RPMI8226 (cell line): ENCODE measurements at regions not wholly inside any gene's neighbourhood (a gene's known extent, or its start where the extent isn't known, plus 50 kb on each side); places are given as distances from the start of the nearest gene placed in this dataset.

ENCODE experiments used
- DNase-seq: peaks from one replicate; pipeline ENCODE4 v3.0.0-alpha.2; 2015

DNA sequence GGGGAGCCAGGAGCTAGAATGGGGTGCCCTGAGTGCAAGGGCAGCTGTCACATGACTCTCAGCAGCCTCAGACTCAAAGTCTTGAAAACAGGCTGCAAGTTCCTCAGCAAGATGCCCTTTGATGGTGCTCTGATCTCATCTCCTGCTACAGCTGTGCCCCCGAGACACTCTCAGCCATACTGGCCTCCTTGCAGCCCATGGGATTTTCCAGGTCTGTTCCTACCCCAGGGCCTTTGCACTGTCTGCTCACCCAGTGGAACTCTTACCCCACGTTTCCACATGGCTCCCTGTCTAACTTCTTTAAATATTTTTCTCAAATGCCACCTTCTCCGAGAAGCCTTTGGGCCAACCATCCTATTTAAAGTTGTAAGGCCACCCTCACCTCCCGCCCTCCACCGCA, 146.9 kb downstream of the C16orf95 start:
- no peak for DNase-seq

DNA sequence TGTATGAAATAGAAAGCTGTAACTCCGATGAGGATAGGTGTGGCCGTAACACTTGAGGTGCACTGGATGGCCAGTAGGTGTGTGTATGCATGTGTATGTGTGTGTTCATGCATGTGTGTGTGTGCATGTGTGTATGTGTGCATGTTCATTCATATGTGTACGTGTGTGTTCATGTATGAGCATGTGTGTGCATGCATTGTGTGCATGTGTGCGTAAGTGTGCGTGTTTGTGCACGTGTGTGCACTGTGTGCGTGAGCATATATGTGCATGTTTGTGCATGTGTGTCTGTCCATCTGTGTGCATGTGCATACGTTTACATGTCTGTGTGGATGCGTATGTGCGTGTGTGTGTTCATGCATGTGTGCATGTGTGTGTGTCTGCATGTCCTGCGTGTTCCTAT, 145.5 kb downstream of the C16orf95 start:
- DNase-seq = no peak

DNA sequence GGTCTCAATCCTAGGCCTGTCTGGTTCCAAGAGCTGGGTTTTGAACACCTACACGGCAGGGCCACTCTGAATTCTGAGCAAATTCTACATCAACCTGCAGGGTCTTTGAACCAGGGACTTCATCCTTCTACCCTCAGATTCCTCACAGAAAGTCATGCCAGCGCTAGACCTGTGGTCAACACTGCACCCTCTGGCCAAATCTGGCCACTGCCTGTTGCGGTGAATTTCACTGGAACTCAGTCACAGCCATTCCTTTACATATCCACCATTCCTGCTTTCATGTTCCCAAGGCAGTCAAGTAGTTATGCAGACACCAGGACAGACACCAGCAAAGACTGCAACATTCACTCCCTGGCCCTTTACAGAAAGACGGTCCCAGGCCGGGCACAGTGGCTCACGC, 144.6 kb downstream of the C16orf95 start:
- DNase-seq = no peak

DNA sequence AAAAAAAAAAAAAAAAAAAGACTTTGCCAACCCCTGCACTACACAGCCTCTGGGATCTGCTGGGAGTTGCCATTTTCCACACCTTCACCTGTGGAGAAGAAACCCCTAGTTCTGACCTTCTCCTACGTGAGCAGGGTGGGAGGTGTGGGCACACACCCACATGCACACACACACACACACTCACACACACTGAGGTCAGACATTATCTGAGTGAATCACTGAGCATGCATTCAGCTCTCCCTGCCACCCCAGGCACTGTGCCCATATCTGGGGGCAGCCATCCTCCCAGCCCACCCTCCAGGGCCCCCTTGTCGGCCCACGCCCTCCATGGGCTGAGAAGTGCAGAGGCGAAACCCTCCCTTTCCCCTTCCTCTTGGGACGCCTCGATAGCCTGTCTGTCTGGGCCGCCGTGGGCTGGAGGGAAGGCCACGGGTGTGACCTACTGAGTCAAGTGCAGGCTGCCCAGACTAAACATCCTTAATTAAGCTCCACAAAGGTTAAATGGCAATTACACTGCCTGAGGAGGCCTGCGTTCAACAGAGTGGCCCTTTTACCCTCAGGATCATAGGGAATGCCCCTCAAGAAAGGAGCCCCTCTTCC, 143.8 kb downstream of the C16orf95 start:
- DNase-seq = no peak

DNA sequence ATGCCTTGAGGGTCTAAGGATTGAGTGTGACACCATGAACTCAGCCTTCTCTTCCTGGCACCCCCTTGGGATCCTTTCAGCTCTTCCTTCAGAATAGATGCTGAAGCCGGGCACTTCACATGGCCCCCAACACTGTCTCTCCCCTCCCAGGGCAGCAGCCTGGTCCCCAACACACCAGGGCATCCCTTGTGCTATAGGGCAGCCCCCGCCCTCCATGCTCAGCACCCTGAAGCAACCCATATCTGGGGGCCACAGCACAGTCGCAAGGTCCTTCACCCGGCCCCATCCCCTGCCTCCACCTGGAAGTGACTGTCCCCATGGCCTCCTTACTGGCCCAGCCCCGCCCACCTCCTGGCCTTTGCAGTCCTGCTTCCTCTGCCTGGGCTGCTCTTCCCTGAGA, 143.1 kb downstream of the C16orf95 start:
- no peak for DNase-seq

DNA sequence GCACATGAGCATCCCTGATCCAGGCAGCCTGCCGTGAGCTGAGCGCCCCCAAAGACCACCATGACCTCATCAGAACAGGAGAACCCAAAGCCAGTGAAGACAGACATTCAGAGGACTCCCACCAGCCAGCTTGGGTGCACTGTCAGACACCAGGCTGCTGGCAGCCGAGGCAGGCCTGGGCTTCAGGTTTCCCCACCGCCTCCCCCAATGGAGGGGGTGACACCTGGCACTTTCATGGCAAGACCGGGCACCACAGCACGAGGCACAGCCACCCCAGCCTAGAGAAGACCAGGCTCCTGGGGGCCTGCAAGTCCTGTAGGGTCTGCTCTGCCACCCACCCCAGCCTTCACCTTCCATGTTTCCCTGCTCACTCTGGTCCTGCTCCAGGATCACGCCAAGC, 140.5 kb downstream of the C16orf95 start:
- DNase-seq = no peak

DNA sequence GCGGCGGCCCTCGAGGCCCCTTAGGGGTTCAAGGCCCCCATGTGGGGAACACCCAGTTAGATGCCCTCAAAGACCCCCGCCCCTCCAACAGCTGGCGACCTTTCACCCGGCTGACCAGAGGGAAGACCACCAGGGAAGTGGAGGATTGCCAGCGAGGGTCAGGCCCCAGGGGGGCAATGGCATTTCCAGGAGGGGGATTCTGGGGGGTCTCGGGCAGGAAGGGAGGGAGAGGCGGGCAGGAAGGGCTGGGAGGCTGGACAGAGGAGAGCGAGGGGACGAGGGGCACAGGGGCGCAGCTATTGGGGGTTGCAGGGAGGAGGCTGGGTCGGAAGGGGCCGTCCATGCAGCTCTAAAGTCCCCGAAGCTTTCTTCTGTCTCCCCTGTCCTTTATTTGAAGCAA, 139.5 kb downstream of the C16orf95 start:
- no peak for DNase-seq

DNA sequence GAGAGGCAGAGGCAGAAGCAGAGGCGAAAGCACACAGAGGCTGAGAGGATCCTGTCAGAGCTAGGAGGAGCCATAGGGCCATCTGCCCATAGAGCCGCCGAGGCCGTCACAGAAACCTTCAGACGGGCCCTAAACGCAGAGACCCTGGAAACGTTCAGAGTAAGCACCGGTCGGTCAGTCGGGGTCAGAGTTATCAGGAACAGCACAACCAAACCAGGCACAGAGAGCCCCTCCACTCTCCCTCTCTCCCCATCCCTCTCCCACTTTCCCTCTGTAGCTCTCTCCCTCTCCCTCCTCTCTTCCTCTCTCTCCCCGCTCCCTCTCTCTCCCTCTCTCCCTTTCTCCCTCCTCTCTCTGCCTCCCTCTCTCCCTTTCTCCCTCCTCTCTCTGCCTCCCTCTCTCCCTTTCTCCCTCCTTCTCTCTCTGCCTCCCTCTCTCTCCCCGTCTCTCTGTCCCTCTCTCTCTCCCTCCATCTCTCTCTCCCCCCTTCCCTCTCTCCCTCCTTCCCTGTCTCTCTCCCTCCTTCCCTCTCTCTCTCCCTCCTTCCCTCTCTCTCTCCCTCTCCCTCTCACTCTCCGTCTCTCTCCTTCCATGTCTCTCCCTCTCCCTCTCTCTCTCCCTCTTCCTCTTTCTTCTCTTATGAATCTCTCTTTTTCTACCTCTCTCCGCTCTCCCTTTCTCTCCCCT, 138.9 kb downstream of the C16orf95 start:
- DNase-seq = peak; percentile 15

DNA sequence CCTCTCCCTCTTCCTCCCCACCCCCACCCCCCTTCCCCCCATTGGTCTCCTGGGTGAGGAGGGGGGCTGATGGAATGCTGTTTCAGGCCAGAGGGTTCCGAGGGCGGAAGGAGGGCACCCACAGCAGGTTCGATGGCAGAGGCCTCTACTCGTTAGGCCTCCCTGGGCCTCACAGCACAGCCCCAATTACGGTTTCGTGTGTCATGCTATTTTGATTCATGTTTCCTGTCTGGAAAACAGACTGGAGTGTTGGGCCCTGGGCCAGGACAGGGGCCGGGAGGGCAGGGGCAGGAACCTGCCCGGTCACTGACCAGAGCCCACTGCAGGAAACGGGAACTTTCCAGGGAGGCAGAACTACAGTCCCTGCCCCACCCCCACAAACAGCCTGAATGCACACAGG, 138.2 kb downstream of the C16orf95 start:
- no peak for DNase-seq

DNA sequence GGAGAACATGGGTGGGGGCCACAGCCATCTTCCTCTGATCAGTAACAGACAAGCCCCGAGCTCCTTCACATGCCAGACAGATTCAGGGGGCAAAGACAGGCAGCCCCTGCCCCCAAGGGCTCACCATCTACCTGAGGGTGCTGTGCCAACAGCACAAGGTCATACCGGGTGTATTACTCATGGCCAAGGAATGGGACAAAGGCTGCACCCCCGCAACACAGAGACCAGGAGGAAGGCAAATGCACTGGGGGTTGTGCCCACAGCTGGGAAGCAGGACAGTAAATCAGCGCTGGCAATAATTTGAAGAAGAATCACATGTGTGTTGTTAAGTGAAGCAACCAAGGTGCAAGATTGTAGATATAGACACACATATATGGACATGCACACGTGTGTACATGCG, 137.1 kb downstream of the C16orf95 start:
- DNase-seq = no peak

DNA sequence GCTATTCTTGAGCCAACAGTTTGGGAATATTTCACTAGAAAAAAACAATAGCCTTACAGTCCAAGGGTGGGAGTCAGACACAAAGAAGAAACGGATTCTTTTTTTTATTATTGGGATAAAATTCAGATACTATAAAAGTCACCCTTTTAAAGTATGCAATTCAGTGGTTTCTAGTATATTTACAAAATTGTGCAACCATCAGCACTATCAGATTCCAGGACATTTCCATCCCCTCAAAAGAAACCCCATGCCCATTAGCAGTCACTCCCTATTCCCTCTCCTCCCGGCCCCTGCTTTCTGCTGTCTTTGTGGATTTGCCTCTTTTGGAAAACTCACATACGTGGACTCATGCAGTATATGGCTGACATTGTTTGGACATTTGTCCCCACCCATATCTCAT, 134.4 kb downstream of the C16orf95 start:
- no peak for DNase-seq

DNA sequence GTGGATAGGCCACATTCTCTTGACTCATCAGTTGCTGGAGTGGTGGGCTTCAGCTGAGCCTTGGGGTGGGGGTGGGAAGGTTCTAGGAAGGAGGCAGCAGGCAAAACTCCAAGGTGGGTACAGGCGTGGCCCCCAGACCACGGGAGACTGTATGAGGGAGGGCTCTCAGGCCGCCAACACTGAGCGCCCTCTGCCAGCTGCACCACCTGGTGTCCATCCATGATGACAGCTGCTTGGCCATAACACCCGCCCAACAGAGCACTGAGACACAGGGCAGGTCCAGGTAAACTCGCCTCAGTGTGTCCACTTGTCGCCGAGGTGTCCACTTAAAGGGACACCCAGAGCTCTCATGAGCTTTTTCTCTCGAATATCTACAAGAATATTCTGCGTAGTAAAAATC, 133.5 kb downstream of the C16orf95 start:
- DNase-seq = no peak

DNA sequence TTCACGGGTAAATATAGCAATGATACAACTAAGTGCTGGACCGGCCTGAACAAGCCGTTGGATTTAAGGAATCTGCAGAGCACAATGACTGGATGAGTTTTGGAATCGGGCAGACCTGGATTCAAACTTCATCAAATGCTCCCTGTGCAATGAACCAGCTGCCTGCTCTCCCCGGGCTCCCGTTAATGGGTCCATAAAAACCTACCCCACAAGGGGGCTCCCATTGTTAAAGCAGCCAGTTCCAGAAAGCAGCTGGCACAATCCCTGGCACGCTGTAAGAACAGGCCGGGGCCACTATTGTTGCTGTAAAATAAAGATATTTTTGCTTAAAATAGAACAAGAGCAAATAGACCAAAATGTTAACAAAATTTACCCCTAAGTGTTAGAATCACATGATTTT, 131.9 kb downstream of the C16orf95 start:
- DNase-seq = no peak

DNA sequence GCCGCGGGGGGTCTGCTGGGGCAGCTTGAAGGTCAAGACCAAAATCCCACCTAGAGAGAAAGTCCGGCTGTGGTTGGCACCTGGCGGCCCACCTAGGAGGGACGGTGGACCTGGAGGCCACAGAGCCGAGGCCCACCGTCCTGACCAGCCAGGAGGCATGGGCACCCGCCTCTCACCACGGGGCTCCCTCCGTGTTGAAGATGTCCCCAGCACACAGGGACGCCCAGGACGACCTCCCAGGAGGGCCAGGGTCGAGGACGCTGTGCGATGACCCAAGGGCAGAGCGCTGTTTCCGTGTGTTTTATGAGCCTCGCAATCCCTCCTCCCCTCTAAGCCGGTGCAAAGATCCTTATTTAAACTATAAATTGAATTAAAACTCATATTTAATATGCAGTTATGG, 131.2 kb downstream of the C16orf95 start:
- DNase-seq = no peak

DNA sequence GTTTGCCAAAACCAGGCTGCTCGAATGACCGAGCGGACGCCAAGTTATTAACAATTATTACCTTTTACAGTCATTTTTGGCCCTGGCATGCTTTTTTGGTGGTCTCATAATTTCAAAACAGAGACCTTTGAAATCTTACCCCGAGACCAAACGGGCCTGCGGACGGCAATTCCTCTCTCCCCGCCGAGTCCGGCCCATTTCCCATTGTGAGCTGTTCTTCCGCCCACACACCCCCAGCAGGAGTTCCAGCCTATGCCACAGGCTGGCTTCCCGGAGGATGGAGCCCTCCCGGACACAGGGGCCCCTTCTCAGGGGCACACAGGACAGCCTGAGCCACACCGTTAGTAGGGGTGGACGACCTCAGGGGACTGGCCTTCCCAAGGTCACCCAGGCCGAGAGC, 130.7 kb downstream of the C16orf95 start:
- no peak for DNase-seq

DNA sequence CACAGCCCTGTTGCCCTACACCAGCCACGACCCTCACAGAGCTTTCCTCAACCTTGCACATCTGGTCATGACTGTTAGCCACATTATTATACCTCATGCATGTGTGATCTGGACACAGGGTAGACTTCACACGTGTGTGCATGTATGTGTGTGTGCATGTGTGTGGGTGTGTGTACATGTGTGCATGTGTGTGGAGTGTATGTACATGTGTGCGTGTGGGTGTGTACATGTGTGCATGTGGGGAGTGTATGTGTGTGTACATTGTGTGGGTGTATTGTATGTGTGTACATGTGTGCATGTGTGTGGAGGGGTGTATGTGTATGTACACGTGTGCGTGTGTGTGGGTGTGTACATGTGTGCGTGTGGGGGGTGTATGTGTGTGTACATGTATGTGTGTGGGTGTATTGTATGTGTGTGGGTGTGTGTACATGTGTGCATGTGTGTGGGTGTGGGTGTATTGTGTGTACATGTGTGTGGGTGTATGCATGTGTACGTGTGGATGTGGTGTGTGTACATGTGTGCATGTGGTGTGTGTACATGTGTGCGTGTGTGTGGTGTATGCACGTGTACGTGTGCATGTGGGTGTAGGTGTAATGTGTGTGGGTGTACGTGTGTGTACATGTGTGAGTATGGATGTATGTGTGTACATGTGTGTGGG, 130.2 kb downstream of the C16orf95 start:
- no peak for DNase-seq

DNA sequence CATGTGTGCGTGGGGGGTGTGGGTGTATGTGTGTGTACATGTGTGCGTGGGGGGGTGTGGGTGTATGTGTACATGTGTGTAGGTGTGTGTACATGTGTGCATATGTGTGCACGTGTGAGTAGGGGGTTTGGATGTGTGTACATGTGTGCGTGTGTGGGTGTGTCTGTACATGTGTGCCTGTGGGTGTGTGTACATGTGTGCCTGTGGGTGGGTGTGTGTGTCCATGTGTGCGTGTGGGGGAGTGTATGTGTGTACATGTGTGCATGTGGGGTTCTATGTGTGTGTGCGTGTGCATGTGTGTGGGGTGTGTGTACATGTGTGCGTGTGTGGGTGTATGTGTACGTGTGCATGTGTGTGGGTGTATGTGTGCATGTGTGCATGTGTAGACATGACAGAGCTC, 129.1 kb downstream of the C16orf95 start:
- DNase-seq = no peak

DNA sequence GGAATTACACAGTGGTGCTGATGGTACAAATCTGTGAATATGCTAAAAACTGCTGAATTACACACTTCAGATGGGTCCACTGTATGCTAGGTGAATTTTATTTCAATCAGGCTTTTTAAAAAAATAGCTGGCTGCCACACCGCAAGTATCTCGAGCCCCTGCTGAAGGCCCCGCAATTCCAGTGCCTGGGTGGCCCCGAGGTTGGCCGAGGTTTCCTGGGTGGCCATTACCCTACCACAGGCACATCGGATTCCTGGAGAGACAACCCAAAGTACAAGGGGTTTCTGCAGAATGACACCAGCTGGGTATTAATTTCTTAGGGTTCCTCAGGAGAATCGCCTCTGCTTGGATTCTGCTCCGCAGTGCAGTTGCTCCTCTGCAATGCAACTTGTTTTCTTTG, 127.8 kb downstream of the C16orf95 start:
- no peak for DNase-seq

DNA sequence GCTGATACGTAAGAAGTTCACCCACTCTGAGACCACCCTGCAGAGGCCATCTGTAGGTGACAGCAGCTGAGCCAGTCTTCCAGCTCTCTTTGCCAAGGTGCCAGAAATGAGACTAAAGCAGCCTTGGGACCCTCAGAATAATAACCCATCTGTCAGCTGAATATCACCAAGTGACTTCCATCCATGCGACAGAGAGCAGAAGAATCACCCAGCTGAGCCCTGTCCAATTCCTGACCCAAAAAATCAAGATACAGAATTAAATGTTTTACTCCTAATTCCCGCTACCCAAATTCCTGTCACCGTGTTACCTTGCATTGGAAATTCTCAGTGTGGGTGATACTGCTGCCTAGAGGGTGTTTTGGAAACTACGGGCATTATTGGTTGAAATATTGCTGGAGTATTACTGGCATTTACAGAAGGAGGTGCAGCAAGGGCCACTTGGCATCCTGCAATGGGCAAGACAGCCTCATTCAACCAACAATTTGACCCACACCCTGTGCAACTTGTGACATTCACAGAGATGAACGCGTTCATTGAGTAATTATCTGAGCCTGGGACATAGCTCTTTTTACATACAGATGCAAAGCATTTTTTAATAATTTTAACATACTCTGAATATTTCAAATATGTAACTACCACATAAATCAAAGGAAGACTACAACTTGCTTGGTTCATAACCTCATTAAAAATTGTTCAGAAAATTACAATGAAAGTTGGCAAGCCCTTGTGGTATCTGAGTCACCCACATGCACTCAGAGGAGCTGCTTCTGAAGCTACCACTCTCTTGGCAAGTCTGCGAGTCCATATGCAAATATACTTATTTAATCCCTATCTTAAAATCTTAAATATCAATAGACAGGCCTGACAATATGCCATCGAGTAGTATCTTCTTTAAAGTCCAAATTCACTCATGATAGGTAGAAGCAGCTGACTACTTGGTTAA, 126.6 kb downstream of the C16orf95 start:
- DNase-seq = no peak

DNA sequence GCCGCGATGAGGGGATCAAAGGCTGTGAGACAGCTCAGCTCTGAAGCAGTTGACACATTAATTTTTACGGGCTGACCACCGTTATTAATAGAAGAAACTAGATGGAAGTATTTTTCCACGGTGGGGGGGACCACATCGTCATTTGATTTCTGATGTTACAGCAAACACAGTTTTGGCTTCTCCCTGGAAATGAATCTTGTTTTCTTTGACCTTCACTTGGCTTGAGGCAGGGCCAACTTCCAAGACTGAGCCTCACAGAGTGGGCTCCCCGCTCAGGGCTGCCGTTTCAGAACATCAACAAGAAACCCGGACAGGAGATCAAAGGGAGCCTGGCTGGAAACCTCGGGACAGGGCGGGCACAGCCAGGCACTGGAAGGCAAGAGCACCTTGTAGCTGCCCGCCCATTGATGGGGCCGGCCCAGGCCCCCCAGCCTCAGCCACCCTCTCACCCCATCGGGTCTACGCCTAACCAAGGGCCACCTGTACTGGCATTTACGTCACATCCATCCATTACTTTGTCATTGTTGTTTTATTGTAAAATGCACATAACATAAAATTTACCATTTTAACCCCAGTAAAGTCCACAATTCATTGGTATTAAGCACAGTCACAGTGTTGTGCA, 124.6 kb downstream of the C16orf95 start:
- DNase-seq = no peak

DNA sequence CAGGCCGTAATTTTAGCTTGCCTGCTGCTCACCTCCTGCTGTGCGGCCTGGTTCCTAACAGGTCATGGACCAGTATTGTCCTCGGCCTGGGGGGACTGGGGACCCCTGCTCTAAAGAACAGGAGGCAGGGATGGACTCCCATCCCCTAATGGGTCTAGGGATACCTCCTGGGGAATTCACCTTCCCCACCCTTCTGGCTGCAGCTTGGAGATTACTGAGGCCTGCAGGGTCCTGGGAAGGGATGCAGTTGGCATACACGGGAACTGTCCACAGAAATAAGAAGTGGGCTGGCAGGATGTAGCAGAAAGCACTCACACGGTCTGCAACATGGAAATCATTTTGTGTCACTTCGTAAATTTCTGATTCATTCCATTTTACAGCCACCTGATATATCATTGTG, 123.0 kb downstream of the C16orf95 start:
- DNase-seq = no peak

DNA sequence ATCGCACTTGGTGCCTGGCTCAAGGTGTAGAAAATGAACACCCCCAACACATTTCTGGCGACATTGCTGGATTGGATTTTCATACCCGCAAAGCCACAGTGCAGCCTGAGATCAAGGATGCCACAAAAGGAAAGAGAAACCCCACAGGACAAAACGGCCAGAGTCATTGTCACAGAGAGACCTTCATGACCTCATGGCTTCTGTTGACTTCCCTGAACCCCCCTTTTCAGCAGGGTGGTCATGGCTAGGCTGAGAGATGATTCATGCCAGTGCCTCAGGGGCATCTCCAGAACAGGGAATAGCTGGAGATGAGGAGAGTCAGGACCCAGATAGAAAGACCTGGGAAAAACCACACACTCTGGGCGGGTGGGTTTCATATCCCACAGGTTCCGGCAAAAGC, 122.0 kb downstream of the C16orf95 start:
- no peak for DNase-seq

DNA sequence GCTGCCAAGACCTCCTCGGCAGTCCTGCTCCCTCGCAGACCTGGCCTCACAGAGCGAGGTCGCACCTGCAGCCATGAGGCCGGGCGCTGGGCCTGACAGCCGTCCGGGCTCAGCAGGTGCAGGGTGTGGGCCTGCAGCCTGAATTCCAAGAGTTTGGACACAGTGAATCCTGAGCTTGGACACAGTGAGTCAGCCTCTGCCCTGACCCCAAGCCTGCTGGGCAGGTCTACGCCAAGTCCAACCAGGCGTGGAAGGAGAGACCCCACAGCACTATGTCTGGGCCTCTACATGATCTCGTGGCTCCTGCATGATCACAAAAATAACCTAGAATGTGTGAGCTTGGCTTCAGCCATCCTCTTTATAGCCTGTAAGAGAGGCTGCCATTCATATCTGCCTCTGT, 121.0 kb downstream of the C16orf95 start:
- no peak for DNase-seq
